Panc1 (cell line): ENCODE measurements at regions not wholly inside any gene's neighbourhood (a gene's known extent, or its start where the extent isn't known, plus 50 kb on each side); places are given as distances from the start of the nearest gene placed in this dataset.

ENCODE experiments used
- ATAC-seq: fragments of 200-7000 bp; cut with Tn5 transposase; 2 replicates; pipeline ENCODE4 v1.9.1; 2020; ENCODE audit warnings: mild to moderate bottlenecking, moderate library complexity
- BruUV-seq: library from RNA; stranded (reverse); fragments of 400-500 nt; replicated peaks from 2 replicates; lab custom pipeline; 2021; lab: Mats Ljungman, UMichigan
- CTCF ChIA-PET: fragments of 300-600 bp; sonication (Branson Sonifier 250); formaldehyde crosslinking; loops from one replicate; lab custom pipeline; 2022; ENCODE audit warnings: antibody characterized with exemption; lab: Charles Lee
- POLR2A ChIA-PET: fragments of 300-600 bp; sonication (Branson Sonifier 250); formaldehyde crosslinking; loops from one replicate; lab custom pipeline; 2022; ENCODE audit warnings: antibody characterized with exemption; lab: Charles Lee
- DNase-seq: peaks from one replicate; pipeline ENCODE4 v3.0.0-alpha.2; 2010; ENCODE audit warnings: low read depth, low spot score
- H3K27ac ChIP-seq: 2 replicates; pipeline ENCODE4 v1.5.1; 2011; ENCODE audit warnings: mild to moderate bottlenecking, low read length, inconsistent platforms
- H3K27me3 ChIP-seq: fragments of 200-500 bp; sonication (Bioruptor generic); 2 replicates; pipeline ENCODE4 v1.6.0; 2014; ENCODE audit warnings: low read length, inconsistent platforms; ENCODE audit not compliant: control insufficient read depth, insufficient read depth
- H3K36me3 ChIP-seq: fragments of 200-500 bp; sonication (Bioruptor generic); 2 replicates; pipeline ENCODE4 v1.5.1; 2014; ENCODE audit warnings: inconsistent platforms, mild to moderate bottlenecking, low read length, moderate library complexity; ENCODE audit not compliant: control insufficient read depth, insufficient read depth
- H3K4me1 ChIP-seq: 2 replicates; pipeline ENCODE4 v1.5.1; 2011; ENCODE audit warnings: inconsistent platforms, mild to moderate bottlenecking, low read length, moderate library complexity; ENCODE audit not compliant: control insufficient read depth, insufficient read depth
- H3K4me3 ChIP-seq, 2 experiments: 2 replicates each; pipeline ENCODE4 v1.5.1; 2011 to 2012; ENCODE audit warnings: low read depth in 2 of 2, low read length in 2 of 2, mild to moderate bottlenecking in 2 of 2, inconsistent platforms in 1 of 2, moderate library complexity in 1 of 2
- H3K9me3 ChIP-seq: fragments of 200-500 bp; sonication (Bioruptor generic); 2 replicates; pipeline ENCODE4 v1.5.1; 2014; ENCODE audit warnings: low read depth, mild to moderate bottlenecking, inconsistent platforms, low read length, moderate library complexity; ENCODE audit not compliant: control insufficient read depth, insufficient read depth
- CTCF ChIP-seq: fragments of 450-650 bp; IDR thresholded peaks from 2 replicates; pipeline ENCODE4 v1.5.1; 2017; ENCODE audit warnings: mild to moderate bottlenecking
- POLR2AphosphoS5 ChIP-seq: IDR thresholded peaks from 2 replicates; pipeline ENCODE4 v1.6.1; 2012; ENCODE audit warnings: mild to moderate bottlenecking, low read depth, low read length, moderate library complexity
- REST ChIP-seq, 2 experiments: IDR thresholded peaks; 2 replicates each; pipeline ENCODE4 v1.6.1; 2011 to 2012; ENCODE audit warnings: low read depth in 2 of 2, control low read depth in 1 of 2, low read length in 1 of 2, mild to moderate bottlenecking in 1 of 2, moderate library complexity in 1 of 2; ENCODE audit not compliant: insufficient read depth in 1 of 2
- SIN3A ChIP-seq: IDR thresholded peaks from 2 replicates; pipeline ENCODE4 v1.6.1; 2012; ENCODE audit warnings: low read depth, mild to moderate bottlenecking, low read length, moderate library complexity, borderline replicate concordance; ENCODE audit not compliant: insufficient read depth
- TCF7L2 ChIP-seq: IDR thresholded peaks from 2 replicates; pipeline ENCODE4 v1.6.1; 2011; ENCODE audit warnings: mild to moderate bottlenecking, low read depth, low read length, inconsistent platforms
- in situ Hi-C: cut with HindIII; loops from 2 replicates; pipeline ENCODE4 v1.10.0; 2016; ENCODE audit warnings: low sequenced_read_pairs, low pct_unique_long_range_greater_than_20kb
- intact Hi-C: fragments of 100-400 bp; cut with micrococcal nuclease; formaldehyde crosslinking; loops from one replicate; pipeline ENCODE4 v1.10.0; 2022; ENCODE audit not compliant: unreplicated experiment

- intact Hi-C loops: no loop called here
- no peaks in the 10 kb centered on the region for H3K4me1 ChIP-seq
- H3K27ac ChIP-seq: no peak overlapping the region
- no TSS peak for BruUV-seq
- in situ Hi-C loops: no loop called here
- DNase-seq (no peak), ATAC-seq (no peak)
- no peaks in the 10 kb centered on the region for H3K27me3 ChIP-seq
- POLR2A ChIA-PET: no interaction called here
- no peak for TF ChIP-seq POLR2AphosphoS5
- no peak for TF ChIP-seq SIN3A
- no peak for TF ChIP-seq CTCF
- TF ChIP-seq TCF7L2: no peak
- no peak for TF ChIP-seq REST (IDR thresholded peaks at IDR 0.05; ENCODE audit: insufficient read depth in 1 of 2, low read depth in 2 of 2, low read length in 1 of 2)
- H3K36me3 ChIP-seq: no peaks in the 10 kb centered on the region
- CTCF ChIA-PET: no interaction called here
- H3K4me3 ChIP-seq: no peak overlapping the region
- no peaks in the 10 kb centered on the region for H3K9me3 ChIP-seq
These were observed 549.9 kb downstream of the ETNK1 start for GRCh38 chr12:23174917-23175316.

GRCh38 chr12:23185346-23185745, 560.4 kb downstream of the ETNK1 start:
- ATAC-seq: no peak
- TF ChIP-seq CTCF: no peak
- no peak for TF ChIP-seq TCF7L2
- no peak for TF ChIP-seq SIN3A
- no peak for TF ChIP-seq POLR2AphosphoS5
- TF ChIP-seq REST (IDR thresholded peaks at IDR 0.05; ENCODE audit: insufficient read depth in 1 of 2, low read depth in 2 of 2, low read length in 1 of 2): no peak

More at GRCh38 chr12:23185346-23185745, 560.4 kb downstream of the ETNK1 start:
- H3K36me3 ChIP-seq: no peaks in the 10 kb centered on the region
- no peaks in the 10 kb centered on the region for H3K9me3 ChIP-seq
- POLR2A ChIA-PET: no interaction called here
- intact Hi-C loops: no loop called here
- BruUV-seq: no TSS peak
- no peaks in the 10 kb centered on the region for H3K27me3 ChIP-seq
- no peak overlapping the region for H3K4me3 ChIP-seq
- H3K27ac ChIP-seq: no peak overlapping the region
- DNase-seq: no peak
- CTCF ChIA-PET: no interaction called here
- in situ Hi-C loops: no loop called here
- H3K4me1 ChIP-seq: no peaks in the 10 kb centered on the region
